HG02642 (cell line): ENCODE measurements at regions not wholly inside any gene's neighbourhood (a gene's known extent, or its start where the extent isn't known, plus 50 kb on each side); places are given as distances from the start of the nearest gene placed in this dataset.
"Not testable (repeated sequence)": the region's sequence is repeated elsewhere in the genome, so short reads cannot be mapped to it uniquely, and the experiment has no call there.

Experiments
- ATAC-seq: cut with Tn5 transposase; IDR thresholded peaks from one replicate; pipeline ENCODE4 v1.9.1; 2021; ENCODE audit warnings: mild to moderate bottlenecking; ENCODE audit not compliant: unreplicated experiment, poor library complexity

GRCh38 chr6:95660544-95660943 lies 83.2 kb downstream of the MANEA start:
- ATAC-seq: no peak

- no peak for ATAC-seq
Observed at GRCh38 chr6:95670011-95670463, 92.7 kb downstream of the MANEA start.

- ATAC-seq: no peak
Observed at GRCh38 chr6:95676011-95676628, 98.8 kb downstream of the MANEA start.

GRCh38 chr6:95679981-95680380 lies 102.6 kb downstream of the MANEA start:
- no peak for ATAC-seq

- ATAC-seq: no peak
Observed at GRCh38 chr6:95681736-95682135, 104.4 kb downstream of the MANEA start.

- no peak for ATAC-seq
Observed at GRCh38 chr6:95682476-95682875, 105.1 kb downstream of the MANEA start.

- ATAC-seq: no peak
Observed at GRCh38 chr6:95685822-95686221, 108.5 kb downstream of the MANEA start.

- ATAC-seq: no peak
Observed at GRCh38 chr6:95686272-95686671, 108.9 kb downstream of the MANEA start.

- no peak for ATAC-seq
Observed at GRCh38 chr6:95686895-95687294, 109.6 kb downstream of the MANEA start.

- ATAC-seq: no peak
Observed at GRCh38 chr6:95687839-95688238, 110.5 kb downstream of the MANEA start.

GRCh38 chr6:95690328-95690727 lies 113.0 kb downstream of the MANEA start:
- peak; percentile 73 for ATAC-seq

GRCh38 chr6:95693108-95693507 lies 115.8 kb downstream of the MANEA start:
- ATAC-seq: no peak

GRCh38 chr6:95698271-95698670 lies 120.9 kb downstream of the MANEA start:
- ATAC-seq: no peak

- ATAC-seq: no peak
Observed at GRCh38 chr6:95723638-95724037, 146.3 kb downstream of the MANEA start.

GRCh38 chr6:95725344-95725743 lies 148.0 kb downstream of the MANEA start:
- no peak for ATAC-seq

GRCh38 chr6:95740157-95740556 lies 162.8 kb downstream of the MANEA start:
- no peak for ATAC-seq

GRCh38 chr6:95741045-95741444 lies 163.7 kb downstream of the MANEA start:
- no peak for ATAC-seq

- ATAC-seq: no peak
Observed at GRCh38 chr6:95742767-95743289, 165.5 kb downstream of the MANEA start.

GRCh38 chr6:95743591-95743990 lies 166.3 kb downstream of the MANEA start:
- no peak for ATAC-seq

- not testable (repeated sequence) for ATAC-seq
Observed at GRCh38 chr6:95758236-95759069, 181.1 kb downstream of the MANEA start.

GRCh38 chr6:95767897-95768463 lies 190.6 kb downstream of the MANEA start:
- no peak for ATAC-seq
